NCI-H774 (cell line): ENCODE measurements at regions not wholly inside any gene's neighbourhood (a gene's known extent, or its start where the extent isn't known, plus 50 kb on each side); places are given as distances from the start of the nearest gene placed in this dataset.
"Not testable (repeated sequence)": the region's sequence is repeated elsewhere in the genome, so short reads cannot be mapped to it uniquely, and the experiment has no call there.

ENCODE experiments used
- DNase-seq: peaks from one replicate; lab custom pipeline; 2025; lab: John Stamatoyannopoulos, UW

DNA sequence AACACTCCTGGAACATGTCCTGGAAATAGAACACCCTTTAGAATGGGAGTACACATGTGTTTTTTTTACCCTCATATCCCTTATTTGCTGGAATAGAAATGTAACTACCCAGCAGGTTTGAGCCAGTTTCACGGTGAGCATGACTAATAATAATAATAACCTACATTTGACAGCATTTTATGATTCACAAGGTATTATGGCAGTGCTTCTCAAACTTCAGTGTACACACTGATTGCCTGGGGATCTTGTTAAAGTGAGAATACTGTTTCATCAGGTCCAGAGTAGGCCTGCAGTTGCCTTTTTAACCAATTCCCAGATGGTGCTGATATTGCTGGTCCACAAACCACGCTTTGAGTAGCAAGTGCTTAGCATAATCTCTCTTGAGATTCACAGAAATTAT, 63.9 kb downstream of the NFKBIZ start:
- DNase-seq, result no peak

DNA sequence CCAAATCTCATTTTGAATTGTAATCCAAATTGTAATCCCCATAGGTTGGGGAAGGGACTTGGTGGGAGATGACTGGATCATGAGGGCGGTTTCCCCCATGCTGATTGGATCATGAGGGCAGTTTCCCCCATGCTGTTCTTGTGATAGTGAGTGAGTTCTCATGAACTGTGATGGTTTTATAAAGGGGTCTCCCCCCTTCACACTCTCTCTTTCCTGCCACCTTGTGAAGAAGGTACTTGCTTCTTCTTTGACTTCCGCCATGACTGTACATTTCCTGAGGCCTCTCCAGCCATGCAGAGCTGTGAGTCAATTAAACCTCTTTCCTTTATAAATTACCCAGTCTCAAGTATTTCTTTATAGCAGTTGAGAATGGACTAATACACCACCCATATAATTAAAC, 68.4 kb downstream of the NFKBIZ start:
- not testable (repeated sequence) for DNase-seq

DNA sequence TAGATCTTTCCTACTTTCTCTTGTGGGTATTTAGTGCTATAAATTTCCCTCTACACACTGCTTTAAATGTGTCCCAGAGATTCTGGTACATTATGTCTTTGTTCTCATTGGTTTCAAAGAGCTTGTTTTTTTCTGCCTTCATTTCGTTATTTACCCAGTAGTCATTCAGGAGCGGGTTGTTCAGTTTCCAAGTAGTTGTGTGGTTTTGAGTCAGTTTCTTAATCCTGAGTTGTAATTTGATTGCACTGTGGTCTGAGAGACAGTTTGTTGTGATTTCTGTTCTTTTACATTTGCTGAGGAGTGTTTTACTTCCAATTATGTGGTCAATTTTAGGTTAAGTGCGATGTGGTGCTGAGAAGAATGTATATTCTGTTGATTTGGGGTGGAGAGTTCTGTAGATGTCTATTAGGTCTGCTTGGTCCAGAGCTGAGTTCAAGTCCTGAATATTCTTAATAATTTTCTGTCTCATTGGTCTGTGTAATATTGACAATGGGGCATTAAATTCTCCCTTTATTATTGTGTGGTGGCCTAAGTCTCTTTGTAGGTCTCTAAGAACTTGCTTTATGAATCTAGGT, 72.9 kb downstream of the NFKBIZ start:
- not testable (repeated sequence) for DNase-seq

DNA sequence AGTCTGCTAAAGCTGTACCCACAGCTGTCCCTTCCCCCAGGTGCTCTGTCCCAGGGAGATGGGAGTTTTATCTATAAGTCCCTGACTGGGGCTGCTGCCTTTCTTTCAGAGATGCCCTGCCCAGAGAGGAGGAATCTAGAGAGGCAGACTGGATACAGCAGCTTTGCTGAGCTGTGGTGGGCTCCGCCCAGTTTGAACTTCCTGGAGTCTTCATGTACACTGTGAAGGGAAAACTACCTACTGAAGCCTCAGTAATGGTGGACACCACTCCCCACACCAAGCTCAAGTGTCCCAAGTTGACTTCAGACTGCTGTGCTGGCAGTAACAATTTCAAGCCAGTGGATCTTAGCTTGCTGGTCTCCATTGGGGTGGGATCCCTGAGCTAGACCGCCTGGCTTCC, 75.3 kb downstream of the NFKBIZ start:
- not testable (repeated sequence) for DNase-seq

DNA sequence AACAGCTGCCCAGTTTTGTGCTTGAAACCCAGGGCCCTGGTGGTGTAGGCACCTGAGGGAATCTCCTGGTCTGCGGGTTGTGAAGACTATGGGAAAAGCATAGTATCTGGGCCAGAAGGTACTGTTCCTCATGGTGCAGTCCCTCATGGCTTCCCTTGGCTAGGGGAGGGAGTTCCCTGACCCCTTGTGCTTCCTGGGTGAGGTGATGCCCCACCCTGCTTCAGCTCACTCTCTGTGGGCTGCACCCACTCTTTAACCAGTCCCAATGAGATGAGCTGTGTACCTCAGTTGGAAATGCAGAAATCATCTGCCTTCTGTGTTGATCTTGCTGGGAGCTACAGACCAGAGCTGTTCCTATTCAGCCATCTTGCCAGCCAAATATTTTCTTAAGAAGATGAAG, 75.8 kb downstream of the NFKBIZ start:
- DNase-seq, result not testable (repeated sequence)

DNA sequence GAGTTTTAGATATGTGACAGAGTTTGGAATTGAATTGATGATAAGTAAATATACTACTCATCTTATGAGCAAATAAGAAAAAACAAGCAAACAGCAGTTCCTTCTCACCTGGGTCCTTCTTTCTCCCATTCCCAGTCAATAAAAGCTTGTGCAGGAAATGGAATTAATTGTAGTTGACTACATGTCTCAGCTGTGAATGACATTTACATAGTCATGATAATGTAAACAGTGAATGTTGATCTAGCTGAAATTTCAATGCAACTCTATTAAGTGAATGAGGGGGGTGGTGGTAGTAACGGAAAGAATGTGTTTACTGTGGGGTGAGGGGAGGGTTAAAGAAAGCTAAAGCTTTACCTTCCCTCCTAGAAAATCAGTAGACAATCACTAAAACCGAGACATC, 76.2 kb downstream of the NFKBIZ start:
- DNase-seq, result peak; percentile 82

DNA sequence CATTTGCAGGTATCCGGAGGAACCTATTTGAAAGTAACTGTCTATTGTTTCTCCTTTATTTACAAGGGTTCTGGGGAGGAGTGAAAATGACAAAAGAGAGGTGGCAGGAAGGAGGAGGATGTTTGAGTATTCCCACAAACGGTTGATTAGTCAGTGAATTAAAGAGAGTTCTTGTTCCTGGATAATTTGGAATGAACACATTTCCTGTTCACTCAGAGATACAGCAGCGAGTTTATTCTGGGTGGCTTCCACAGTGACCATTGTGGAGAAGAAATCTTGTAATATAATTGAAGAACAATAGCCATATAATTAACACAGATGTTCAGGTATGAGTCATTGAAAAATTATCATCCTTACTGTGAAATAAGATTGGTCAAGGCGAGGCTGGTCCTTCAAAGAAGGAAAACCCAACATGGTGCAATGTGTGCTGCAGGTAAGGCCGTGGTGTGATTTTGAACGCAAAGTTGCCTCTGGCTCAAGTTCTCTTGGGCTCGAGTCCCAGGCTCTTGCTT, 77.3 kb downstream of the NFKBIZ start:
- peak; percentile 25 for DNase-seq

DNA sequence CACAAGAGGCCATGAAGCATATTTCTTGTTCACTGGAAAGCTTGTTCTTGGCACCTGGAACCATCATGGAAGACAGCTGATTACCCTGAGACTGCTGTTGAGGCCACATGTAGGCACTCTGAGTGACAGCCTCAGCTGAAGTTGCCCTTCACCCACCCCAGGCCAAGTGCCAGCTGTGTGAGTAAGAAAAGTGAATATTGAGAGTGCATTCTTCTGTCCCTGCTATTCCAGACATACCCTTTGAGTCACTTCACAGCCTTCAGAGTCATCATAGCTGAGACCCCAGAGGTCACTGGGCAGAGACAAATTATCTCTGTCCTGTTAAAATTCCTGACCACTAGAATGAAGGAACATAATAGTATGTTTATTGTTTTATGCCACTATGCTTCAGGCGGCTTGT, 79.6 kb downstream of the NFKBIZ start:
- no peak for DNase-seq

DNA sequence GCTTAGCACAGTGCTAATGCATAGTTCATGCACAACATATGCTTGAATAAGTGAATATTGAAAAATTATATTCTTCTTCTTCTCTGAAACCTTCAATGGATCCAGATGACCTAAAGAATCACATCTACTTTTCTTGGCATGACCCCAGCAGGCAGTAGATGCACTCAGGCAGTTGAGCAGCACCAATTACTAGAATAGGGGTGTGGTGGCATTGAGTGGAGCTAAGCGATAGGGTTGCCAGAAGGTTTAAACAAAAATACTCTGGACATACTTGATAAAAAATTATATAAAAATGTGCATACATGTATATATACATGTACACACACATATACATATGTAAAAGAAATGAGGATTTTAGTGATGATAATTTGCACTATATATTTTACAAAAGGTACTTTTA, 81.8 kb downstream of the NFKBIZ start:
- no peak for DNase-seq

DNA sequence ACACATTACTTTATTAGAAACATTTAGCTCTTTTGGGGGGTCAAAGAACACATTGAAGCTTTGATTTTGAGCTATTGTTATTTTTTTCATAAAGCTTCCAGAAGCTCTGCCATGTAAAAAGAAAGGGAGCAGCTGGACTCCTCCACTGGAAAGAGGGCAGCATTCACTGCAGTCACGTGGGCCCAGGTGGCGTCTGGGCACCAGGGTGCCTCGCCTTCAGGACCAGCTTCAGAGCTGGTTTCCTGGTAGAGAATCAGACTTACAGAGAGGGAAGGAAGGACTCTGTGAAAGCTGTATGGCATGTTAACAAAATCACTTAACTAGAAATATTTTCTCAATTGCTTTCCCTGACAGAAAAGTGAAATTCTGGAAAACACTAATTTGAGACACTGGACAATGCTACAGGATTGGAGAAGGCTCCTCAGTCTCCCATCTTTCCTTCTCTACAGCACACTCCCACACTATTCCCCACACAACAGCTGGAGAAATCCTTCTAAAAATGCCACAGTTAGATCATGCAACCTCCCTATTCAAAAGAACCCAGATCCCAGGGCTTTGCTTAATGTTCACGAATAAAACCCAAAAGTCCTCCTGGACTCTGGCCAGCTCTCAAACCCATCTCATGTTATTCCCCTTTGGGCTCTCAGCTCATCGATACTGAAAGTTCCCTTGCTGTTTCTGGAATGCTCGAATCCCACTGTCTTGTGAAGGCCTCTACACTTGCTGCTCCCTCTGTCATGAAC, 83.2 kb downstream of the NFKBIZ start:
- DNase-seq, result no peak

DNA sequence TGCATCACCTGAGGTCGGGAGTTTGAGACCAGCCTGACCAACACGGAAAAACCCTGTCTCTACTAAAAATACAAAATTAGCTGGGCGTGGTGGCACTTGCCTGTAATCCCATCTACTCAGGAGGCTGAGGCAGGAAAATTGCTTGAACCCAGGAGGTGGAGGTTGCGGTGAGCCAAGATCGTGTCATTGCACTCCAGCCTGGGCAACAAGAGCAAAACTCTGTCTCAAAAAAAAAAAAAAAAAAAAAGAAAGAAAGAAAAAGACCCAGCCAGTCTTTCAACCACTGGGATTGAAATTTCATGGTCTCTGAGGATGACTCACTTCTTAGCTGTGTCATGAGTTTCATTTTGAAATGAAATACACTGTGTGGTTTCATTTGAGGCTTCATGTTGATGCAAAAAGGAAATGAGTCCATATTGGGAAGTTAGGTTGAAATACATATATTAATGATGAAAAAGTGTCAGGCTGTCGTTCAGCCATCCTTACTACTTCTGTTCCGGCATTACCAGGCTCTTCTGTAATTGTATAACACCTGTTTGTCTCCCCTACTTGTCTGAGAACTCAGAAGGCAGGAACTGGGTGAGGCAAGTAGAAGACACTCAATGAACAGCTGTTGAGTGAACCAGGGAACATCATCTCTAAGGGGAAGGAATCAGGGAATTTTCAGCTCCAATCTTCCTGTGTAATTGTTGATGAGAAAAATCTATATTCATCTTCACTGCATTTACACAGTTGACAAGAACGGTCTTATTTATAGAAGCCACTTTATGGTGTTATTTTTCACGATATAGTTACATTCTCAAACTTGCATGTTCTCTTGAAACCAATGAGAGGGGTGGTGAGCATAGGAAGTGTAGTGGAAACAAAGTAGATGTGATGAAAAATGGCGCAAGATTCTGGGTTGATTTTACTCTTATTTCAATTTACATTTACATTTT, 87.4 kb downstream of the NFKBIZ start:
- DNase-seq, result no peak

DNA sequence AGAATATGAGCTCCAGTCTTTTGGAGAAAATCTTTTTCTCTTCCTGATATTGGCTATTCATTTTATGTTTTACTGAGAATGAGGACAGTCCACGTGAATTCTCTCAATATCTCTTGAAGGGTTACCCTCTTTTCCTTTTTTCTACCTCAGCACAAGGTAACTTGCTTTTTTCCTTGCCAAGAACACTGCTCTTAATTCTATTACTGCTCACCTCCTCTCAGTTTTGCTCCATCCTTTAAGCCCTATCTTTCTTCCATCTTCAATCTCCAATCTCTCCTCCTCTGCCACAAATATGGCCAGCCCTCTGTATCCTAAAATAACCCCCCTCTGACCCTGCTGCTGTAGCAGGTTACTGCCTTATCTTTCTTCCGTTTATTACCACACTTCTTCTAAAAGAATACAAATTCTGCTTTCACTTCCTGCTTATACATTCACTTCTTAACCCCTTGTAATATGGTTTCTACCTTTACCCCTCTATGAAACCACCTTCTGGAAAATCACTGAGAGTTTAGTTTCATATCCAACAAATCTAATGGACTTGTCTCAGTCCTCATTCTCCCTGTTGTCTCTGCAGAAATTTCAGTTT, 89.0 kb downstream of the NFKBIZ start:
- no peak for DNase-seq

DNA sequence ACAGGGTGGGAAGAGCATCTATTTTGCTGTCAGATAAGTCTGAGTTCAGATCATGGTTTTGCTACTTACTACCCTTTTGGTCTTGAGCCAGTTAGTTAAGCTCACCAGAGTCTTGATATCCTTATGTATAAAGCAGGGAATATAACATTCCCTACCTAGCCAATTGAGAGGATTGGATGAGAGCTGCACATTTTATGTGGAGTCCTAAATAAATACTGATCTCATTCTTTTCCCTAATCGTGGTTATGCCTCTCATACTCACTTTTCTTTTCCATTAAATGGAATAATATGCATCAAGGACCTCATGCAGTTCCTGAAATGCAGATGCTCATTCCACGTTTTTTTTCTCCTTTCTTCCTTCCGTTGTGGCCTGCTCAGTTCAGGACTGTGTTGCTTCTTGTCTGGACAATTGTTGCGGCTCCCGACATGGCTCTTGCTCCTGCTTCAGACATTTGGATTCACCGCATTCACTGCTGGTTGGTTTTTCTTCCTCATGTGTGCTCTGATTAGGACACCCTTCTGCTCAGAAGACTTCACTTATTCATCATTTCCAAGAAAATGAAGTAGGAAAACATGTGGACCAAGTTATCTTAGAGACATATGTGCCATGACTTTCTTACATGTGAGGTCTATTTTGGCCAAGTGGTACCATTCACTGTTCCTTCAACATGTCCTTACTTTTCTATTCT, 90.2 kb downstream of the NFKBIZ start:
- no peak for DNase-seq

DNA sequence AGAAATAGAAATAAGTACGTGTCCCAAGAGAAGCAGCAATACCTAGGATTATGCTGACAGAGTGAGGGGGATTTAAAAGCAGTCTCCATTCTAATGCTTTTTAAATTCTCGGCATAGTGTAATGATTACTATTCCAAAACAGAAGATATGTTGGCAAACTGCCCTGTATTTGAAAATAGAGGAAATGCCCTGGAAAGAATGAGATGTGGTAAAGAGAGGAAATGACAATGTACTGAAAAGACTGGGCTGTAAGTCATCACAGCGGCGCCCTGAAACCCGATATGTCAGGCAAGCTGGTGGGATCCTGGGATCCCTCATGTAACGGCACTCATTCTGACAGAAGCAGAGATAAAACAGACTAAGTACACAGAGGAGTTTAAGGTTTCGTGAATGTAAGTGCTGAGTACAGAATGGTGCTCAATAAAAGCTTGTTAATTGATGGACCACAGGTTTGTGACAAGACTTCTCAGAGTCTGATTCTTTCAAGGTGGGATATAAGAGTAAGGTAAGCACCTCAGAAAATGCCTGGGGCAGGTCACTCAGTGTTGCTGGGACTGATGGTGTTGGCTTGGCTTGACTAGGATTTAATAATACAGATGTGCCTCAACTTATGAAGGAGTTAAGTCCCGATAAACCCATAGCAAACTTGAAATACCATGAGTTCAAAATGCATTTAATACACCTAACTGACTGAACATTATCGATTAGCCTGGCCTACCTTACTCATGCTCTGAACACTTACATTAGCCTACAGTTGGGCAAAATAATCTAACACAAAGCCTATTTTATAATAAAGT, 91.4 kb downstream of the NFKBIZ start:
- DNase-seq, result no peak

DNA sequence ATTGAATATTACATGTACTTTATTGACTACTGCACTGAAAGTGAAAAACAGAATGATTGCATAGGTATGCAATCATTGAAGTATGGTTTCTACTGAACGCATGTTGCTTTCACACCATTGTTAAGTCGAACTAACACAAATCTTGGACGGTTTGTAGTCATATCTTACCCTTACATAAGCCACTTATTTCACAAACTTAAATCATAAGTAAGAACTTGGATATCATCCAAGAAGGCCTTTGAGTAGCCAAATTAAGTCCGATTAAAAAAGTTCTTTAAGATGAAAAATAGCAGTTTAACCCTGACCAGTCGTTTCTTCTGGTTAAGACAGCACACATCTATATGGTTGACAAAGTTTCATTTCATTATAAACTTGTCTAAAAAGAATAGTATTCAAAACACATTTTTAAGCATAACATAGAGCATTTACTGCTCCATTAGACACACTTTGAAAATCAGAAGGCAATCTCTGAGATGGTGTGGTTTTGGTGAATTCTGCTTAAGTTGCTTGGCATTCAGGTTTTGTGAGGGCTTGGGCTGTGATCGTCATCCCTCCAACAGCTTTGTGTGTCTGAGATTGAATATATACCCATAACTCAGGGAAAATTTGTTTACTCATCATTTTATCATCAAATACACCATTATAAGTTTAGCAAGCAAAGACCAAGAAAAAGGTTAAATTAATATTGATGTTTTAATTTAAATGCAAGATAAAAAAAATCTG, 92.2 kb downstream of the NFKBIZ start:
- DNase-seq, result no peak

DNA sequence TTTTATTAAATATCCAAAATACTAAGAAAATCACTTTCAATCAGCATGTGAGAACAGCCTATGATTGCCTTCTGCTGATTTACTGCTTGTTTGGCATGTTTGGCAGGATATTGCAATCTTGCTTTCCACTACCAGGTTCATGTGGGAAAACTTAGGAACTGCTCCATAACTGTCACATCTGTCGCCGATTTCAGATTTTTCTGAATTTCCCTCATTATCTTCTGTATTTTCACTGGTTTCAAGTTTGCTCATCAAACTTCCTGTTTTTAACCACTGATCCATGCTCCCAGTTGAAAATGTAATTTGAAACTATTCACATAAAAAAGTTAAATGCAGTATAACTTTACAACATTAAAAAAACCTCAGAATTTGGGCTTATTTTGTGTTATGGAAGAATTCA, 93.0 kb downstream of the NFKBIZ start:
- DNase-seq, result no peak

DNA sequence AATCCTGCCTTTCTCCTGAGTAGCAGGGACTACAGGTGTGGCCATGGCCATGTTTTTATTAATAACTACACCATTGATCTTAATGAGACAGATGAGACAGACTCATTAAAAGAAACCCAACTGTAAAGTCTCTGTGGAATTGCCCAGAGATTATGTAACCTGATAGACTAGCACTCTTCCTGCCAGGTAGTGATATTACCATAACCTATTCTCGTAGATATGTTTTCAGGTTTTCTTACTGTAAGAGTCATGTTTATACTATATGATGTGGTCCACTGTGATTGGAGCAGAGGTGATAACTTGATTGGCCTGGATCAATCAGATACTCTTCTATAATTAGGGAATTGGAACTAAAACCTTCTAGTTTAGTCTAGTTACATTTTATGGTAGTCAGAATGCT, 93.7 kb downstream of the NFKBIZ start:
- no peak for DNase-seq

DNA sequence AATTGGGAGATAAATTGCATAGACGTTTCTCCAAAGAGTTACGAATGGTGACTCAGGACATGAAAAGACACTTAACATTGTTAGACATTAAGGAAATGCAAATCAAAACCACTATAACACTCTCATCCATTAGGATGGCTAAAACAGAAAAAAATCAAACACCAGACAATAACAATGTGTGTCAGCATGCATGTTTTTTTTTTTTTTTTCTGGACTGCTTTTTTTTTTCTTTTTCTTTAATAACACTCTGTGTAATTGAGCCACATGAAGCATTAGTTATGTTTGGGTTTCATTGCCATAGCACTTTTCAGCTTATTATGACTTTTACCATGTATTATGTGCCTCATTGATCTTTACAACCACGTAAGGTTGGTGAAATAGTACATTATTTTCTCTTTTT, 95.0 kb downstream of the NFKBIZ start:
- DNase-seq, result no peak

DNA sequence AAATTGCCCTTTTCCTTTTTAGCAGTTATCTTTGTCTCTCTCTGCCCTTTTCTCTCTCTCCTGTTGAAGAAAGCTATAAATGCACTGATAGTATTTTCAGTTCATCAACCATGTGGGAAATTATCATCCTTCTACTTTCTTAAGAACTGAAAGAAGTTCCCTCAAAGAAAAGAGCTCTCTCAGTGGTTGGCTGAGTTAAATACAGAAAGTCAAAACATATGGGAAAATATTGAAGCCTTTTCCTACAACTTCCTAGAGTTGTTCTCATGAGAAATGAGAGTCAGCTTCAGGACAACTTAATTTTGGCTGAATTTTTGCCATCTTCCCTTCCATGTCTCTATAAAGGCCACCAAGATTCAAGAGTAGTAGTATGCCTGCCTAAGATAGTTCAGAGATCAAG, 96.7 kb downstream of the NFKBIZ start:
- DNase-seq, result no peak

DNA sequence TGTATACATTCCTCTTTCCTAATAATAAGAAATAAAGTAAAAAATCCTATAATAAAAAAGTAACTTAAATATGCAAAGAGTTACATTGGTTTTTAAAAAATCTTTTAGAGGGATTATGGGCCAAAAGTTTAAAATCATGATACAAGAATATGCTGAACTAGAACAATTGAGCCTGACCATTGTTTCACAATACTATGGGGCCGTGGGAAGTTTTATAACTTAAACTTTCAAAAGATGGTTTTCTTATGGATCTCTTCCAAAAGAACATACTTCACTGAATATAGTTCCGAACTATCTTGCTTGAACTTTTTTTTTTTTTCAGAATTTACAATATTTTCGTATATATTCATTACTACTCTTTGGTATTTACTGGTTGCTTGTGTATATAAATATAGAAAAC, 97.6 kb downstream of the NFKBIZ start:
- no peak for DNase-seq
